K562 (cell line): ENCODE measurements at regions not wholly inside any gene's neighbourhood (a gene's known extent, or its start where the extent isn't known, plus 50 kb on each side); places are given as distances from the start of the nearest gene placed in this dataset.

Experiments used
- CTCF ChIP-seq, 3 experiments: IDR thresholded peaks in 2 of 3; conservative IDR thresholded peaks in 1 of 3; 2 replicates each; pipeline ENCODE4 v1.5.1; 2011 to 2012; ENCODE audit warnings: low read length in 3 of 3, mild to moderate bottlenecking in 3 of 3, control low read depth in 2 of 3, improper control_type of control experiment in 1 of 3, inconsistent platforms in 1 of 3, low read depth in 1 of 3, mixed read lengths in 1 of 3, moderate library complexity in 1 of 3; ENCODE audit not compliant: insufficient read depth in 2 of 3
- E2F5 ChIP-seq: sonication (generic); formaldehyde crosslinking; IDR thresholded peaks from 2 replicates; pipeline ENCODE4 v1.8.0; 2022; ENCODE audit warnings: mild to moderate bottlenecking, missing genetic modification reagents
- EGR1 ChIP-seq: fragments of 450-650 bp; conservative IDR thresholded peaks from 2 replicates; pipeline ENCODE4 v1.6.1; 2017; ENCODE audit warnings: mild to moderate bottlenecking
- ELF4 ChIP-seq: fragments of 450-650 bp; formaldehyde crosslinking; IDR thresholded peaks from 2 replicates; pipeline ENCODE4 v1.4.0; 2022; ENCODE audit warnings: missing genetic modification characterization
- ESRRA ChIP-seq: fragments of 450-650 bp; IDR thresholded peaks from 2 replicates; pipeline ENCODE4 v1.6.1; 2014; ENCODE audit warnings: low read depth, mild to moderate bottlenecking, moderate library complexity, borderline replicate concordance
- IRF9 ChIP-seq: fragments of 450-650 bp; IDR thresholded peaks from 2 replicates; pipeline ENCODE4 v1.6.1; 2016; ENCODE audit warnings: missing biosample characterization, missing genetic modification characterization
- MXI1 ChIP-seq: IDR thresholded peaks from 2 replicates; pipeline ENCODE4 v1.6.1; 2011; ENCODE audit warnings: low read depth, mild to moderate bottlenecking, improper control_type of control experiment, low read length
- MYC ChIP-seq, 2 experiments: fragments of 250-450 bp in 1 of 2; sonication (Bioruptor Pico) in 1 of 2; IDR thresholded peaks; 2 replicates each; pipeline versions ENCODE4 v1.5.1 to v1.6.1; 2012 to 2021; ENCODE audit warnings: low read depth in 2 of 2, borderline replicate concordance in 1 of 2, improper control_type of control experiment in 1 of 2, low read length in 1 of 2, mild to moderate bottlenecking in 1 of 2, moderate library complexity in 1 of 2
- NFYB ChIP-seq: IDR thresholded peaks from 2 replicates; pipeline ENCODE4 v1.6.1; 2011; ENCODE audit warnings: mild to moderate bottlenecking, moderate library complexity; ENCODE audit not compliant: insufficient read length; ENCODE audit errors: extremely low read depth
- PTRF ChIP-seq: fragments of 450-650 bp; IDR thresholded peaks from 2 replicates; pipeline ENCODE4 v1.6.1; 2016; ENCODE audit warnings: mild to moderate bottlenecking, missing genetic modification characterization, missing compliant biosample characterization
- SMAD3 ChIP-seq: fragments of 450-650 bp; formaldehyde crosslinking; conservative IDR thresholded peaks from 2 replicates; pipeline ENCODE4 v1.4.0; 2020; ENCODE audit warnings: mild to moderate bottlenecking
- USF2 ChIP-seq: sonication (generic); formaldehyde crosslinking; IDR thresholded peaks from 2 replicates; pipeline ENCODE4 v1.5.0; 2020; ENCODE audit warnings: missing genetic modification reagents
- ZFX ChIP-seq: sonication (generic); formaldehyde crosslinking; IDR thresholded peaks from 2 replicates; pipeline ENCODE4 v1.8.0; 2022; ENCODE audit warnings: mild to moderate bottlenecking, missing genetic modification reagents, moderate library complexity
- ZSCAN29 ChIP-seq: fragments of 450-650 bp; IDR thresholded peaks from 2 replicates; pipeline ENCODE4 v1.6.1; 2017

- TF ChIP-seq E2F5 (CRISPR knock-in tag) (no peak), ZFX (CRISPR knock-in tag) (no peak), SMAD3 (CRISPR knock-in tag) (no peak), ESRRA (no peak), IRF9 (tag) (no peak), NFYB (no peak), ELF4 (no peak), CTCF (IDR thresholded peaks at IDR 0.05 in 2 of 3, conservative IDR thresholded peaks at IDR 0.05 in 1 of 3; ENCODE audit: insufficient read depth in 2 of 3, low read depth in 1 of 3, low read length in 3 of 3) (no peak), ZSCAN29 (no peak), EGR1 (no peak), PTRF (tag) (no peak), MYC (IDR thresholded peaks at IDR 0.05; ENCODE audit: low read depth, low read length) (no peak), MYC (CRISPR knock-in tag; IDR thresholded peaks at IDR 0.05; ENCODE audit: borderline replicate concordance, low read depth) (no peak), MXI1 (no peak), USF2 (CRISPR knock-in tag) (no peak)
Measured at GRCh38 chr18:78573773-78574172, 405.8 kb upstream of the SALL3 start.
